Duodenal mucosa (tissue), 2 donors: ENCODE measurements at regions not wholly inside any gene's neighbourhood (a gene's known extent, or its start where the extent isn't known, plus 50 kb on each side); places are given as distances from the start of the nearest gene placed in this dataset.
"Not testable (repeated sequence)": the region's sequence is repeated elsewhere in the genome, so short reads cannot be mapped to it uniquely, and the experiment has no call there.

ENCODE experiments used
- H3K27ac ChIP-seq: one replicate; pipeline ENCODE4 v1.7.0; 2013; ENCODE audit warnings: low read depth, low read length
- H3K27me3 ChIP-seq, 2 donors: one replicate each; pipeline ENCODE4 v1.7.0; 2013; ENCODE audit warnings: low read length in 2 of 2, control low read depth in 1 of 2; ENCODE audit not compliant: insufficient read depth in 2 of 2, control insufficient read depth in 1 of 2
- H3K36me3 ChIP-seq, 2 donors: one replicate each; pipeline ENCODE4 v1.7.0; 2013; ENCODE audit warnings: low read length in 2 of 2, control low read depth in 1 of 2; ENCODE audit not compliant: insufficient read depth in 2 of 2, control insufficient read depth in 1 of 2
- H3K4me1 ChIP-seq, 2 donors: one replicate each; pipeline ENCODE4 v1.7.0; 2013; ENCODE audit warnings: low read length in 2 of 2, control low read depth in 1 of 2; ENCODE audit not compliant: insufficient read depth in 2 of 2, control insufficient read depth in 1 of 2
- H3K4me3 ChIP-seq, 2 donors: one replicate each; pipeline ENCODE4 v1.7.0; 2013; ENCODE audit warnings: low read length in 2 of 2, low read depth in 1 of 2
- H3K9ac ChIP-seq, 2 donors: one replicate each; pipeline ENCODE4 v1.7.0; 2013; ENCODE audit warnings: low read length in 2 of 2, low read depth in 1 of 2
- H3K9me3 ChIP-seq, 2 donors: one replicate each; pipeline ENCODE4 v1.7.0; 2013; ENCODE audit warnings: low read length in 2 of 2, control low read depth in 1 of 2; ENCODE audit not compliant: control insufficient read depth in 1 of 2

GRCh38 chr1:189311915-189312314 lies 1165.7 kb downstream of the BRINP3 start:
- no peaks in the 10 kb centered on the region for H3K36me3 ChIP-seq
- no peak overlapping the region for H3K27ac ChIP-seq
- no peaks in the 10 kb centered on the region for H3K27me3 ChIP-seq
- H3K4me1 ChIP-seq = no peaks in the 10 kb centered on the region
- no peaks in the 10 kb centered on the region for H3K9me3 ChIP-seq
- no peak overlapping the region for H3K4me3 ChIP-seq
- no peak overlapping the region for H3K9ac ChIP-seq

- Histone ChIP-seq H3K4me3 (no peak overlapping the region), H3K27me3 (no peaks in the 10 kb centered on the region), H3K27ac (no peak overlapping the region), H3K36me3 (no peaks in the 10 kb centered on the region), H3K9ac (no peak overlapping the region), H3K9me3 (no peaks in the 10 kb centered on the region), H3K4me1 (no peaks in the 10 kb centered on the region)
Measured at GRCh38 chr1:189312499-189312898, 1165.2 kb downstream of the BRINP3 start.

- Histone ChIP-seq H3K36me3 (no peaks in the 10 kb centered on the region), H3K4me1 (no peaks in the 10 kb centered on the region), H3K27ac (no peak overlapping the region), H3K9ac (no peak overlapping the region), H3K9me3 (no peaks in the 10 kb centered on the region), H3K27me3 (no peaks in the 10 kb centered on the region), H3K4me3 (no peak overlapping the region)
Measured at GRCh38 chr1:189313488-189313887, 1164.2 kb downstream of the BRINP3 start.

DNA sequence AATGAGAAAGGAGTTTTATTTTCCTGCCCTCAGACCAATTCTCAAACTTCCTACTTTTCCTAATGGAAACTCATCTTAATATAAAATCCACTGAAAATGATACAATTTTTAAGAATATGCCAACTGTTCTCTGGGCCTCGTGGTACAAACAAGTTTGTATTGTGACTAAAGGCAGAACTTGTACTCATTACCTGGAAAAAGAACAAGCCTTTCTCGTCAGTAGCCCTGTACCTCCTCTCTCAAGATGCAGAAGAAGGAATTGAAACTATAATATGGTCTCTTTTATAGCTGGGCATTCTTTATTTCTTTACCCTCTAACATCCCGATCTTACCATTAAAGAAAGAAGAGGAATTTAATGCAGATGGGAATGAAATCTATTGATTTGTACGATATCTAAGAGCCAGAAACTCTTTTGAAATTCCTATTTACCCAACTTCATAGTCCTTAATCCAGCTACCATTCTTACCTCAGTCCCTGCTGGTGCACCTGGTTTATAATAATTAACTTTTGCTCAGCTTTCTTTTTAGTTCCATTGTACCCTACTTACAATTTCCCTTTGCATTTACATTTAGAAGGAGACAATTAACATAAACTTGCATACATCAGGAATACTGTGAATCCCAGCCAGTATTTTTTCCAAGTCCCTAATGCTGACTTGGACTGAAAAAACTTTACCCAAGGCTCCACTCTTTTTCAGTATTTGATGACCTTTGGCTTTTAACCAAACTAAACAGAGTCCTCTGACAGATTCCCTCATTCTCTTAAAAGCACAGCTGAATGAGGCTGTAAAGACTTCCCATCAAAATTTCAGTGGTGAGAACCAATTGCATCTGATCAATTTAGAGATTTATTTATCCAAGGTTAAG lies 1162.4 kb downstream of the BRINP3 start:
- Histone ChIP-seq H3K27me3 (no peaks in the 10 kb centered on the region), H3K27ac (no peak overlapping the region), H3K36me3 (no peaks in the 10 kb centered on the region), H3K9ac (no peak overlapping the region), H3K4me3 (no peak overlapping the region), H3K4me1 (no peaks in the 10 kb centered on the region), H3K9me3 (no peaks in the 10 kb centered on the region)

DNA sequence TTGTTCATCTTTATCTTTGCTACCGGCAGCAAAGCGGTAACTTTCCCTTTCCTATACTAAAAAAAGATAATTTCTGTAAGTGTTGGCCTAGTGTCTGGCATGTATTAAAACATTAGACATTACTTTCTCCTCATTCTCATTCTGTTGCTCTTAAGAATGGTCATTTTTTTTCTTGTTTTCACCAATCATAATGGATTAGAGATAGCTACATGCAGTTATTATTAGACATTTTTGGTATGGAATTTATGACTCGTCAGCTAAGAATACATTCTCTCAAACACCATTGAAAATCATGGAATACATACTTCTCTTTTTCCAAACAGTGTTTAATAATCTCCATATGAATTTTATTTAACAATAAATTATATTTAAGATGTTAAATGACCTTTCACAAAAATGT lies 1154.6 kb downstream of the BRINP3 start:
- no peak overlapping the region for H3K27ac ChIP-seq
- no peak overlapping the region for H3K9ac ChIP-seq
- no peaks in the 10 kb centered on the region for H3K27me3 ChIP-seq
- no peak overlapping the region for H3K4me3 ChIP-seq
- no peaks in the 10 kb centered on the region for H3K9me3 ChIP-seq
- no peaks in the 10 kb centered on the region for H3K36me3 ChIP-seq
- H3K4me1 ChIP-seq = no peaks in the 10 kb centered on the region

DNA sequence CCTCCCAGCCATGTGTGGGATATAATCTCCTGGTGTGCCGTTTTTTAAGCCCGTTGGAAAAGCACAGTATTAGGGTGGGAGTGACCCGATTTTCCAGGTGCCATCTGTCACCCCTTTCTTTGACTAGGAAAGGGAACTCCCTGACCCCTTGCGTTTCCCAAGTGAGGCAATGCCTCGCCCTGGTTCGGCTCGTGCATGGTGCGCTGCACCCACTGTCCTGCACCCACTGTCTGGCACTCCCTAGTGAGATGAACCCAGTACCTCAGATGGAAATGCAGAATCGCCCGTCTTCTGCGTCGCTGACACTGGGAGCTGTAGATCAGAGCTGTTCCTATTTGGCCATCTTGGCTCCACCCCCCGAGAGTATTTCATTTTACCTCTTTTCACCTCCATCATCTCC lies 1146.6 kb downstream of the BRINP3 start:
- H3K9me3 ChIP-seq, H3K36me3 ChIP-seq, H3K4me3 ChIP-seq, H3K27me3 ChIP-seq, H3K9ac ChIP-seq, H3K27ac ChIP-seq, H3K4me1 ChIP-seq: not testable (repeated sequence)

DNA sequence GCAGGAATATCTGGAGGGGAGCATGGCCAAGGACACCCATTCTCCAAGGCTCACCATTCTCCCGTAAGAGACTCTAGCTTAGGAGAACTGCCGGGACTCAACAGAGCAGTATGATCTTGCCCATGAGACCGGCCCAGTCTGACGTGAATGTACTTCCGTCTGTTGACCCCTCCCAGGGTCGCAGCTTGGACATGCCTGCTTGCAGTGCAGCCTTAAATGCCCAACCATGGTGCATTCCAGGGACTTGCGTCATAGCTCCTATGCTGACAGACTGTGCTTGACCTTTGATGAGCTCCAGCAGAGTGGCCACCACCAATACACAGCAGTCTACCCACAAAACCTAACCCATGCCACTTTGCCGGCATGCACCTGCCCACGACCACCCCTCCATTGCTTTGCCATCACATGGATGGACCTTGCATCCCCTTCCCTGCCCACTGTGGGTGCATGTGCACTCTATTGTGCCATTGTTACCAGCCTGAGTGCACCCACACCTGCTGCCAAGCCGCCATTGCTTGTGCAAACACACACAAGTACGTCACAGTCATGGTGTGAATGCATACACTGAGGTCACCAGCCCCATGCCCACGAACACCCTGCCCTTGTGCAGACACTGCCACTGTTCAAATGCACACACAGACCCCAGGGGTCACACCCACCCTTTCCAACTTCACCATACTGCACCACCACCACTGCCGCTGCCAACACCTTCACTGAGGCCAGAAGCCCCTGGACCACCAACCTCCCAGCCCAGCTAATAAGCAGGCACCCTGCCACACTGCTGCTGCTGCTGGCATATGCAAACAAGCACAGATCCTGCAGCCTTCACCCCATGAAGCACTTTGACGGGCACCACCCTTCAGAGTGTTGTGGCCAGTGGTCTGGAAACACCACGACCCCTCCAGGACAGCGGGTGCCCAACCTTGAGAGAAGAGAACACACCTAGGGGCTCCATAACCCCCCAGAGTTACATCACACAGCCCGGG lies 1141.3 kb downstream of the BRINP3 start:
- H3K27me3 ChIP-seq = no peaks in the 10 kb centered on the region
- H3K4me1 ChIP-seq = no peaks in the 10 kb centered on the region
- H3K36me3 ChIP-seq = no peaks in the 10 kb centered on the region
- H3K4me3 ChIP-seq = no peak overlapping the region
- no peak overlapping the region for H3K27ac ChIP-seq
- no peak overlapping the region for H3K9ac ChIP-seq
- no peaks in the 10 kb centered on the region for H3K9me3 ChIP-seq

DNA sequence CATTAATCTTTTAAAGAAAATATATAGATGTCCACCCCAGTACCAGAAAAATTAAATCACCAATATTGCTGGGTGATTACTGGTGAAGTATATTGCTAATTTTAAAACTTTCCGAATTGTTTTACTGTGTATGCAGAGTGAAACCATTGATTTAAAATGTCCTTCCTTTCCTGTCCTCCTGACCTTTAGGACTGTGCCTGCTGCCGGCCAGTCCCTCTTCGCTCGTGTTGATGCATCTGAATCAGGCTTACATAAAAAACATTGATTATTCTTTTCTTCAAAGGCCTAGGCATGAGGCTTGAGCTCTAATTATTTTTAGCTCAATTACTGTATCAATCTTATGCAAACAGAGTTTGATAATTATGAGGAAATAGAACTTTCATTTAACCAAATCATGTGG lies 1128.1 kb downstream of the BRINP3 start:
- Histone ChIP-seq H3K4me1 (no peaks in the 10 kb centered on the region), H3K36me3 (no peaks in the 10 kb centered on the region), H3K9ac (no peak overlapping the region), H3K9me3 (no peaks in the 10 kb centered on the region), H3K4me3 (no peak overlapping the region), H3K27ac (no peak overlapping the region), H3K27me3 (no peaks in the 10 kb centered on the region)

- H3K9me3 ChIP-seq = no peaks in the 10 kb centered on the region
- no peak overlapping the region for H3K9ac ChIP-seq
- H3K4me1 ChIP-seq = no peaks in the 10 kb centered on the region
- no peak overlapping the region for H3K27ac ChIP-seq
- H3K27me3 ChIP-seq = no peaks in the 10 kb centered on the region
- no peaks in the 10 kb centered on the region for H3K36me3 ChIP-seq
- peak overlapping the region in 1 of 2 donors; percentile 17 for H3K4me3 ChIP-seq
Measured at GRCh38 chr1:189350983-189351616, 1126.6 kb downstream of the BRINP3 start.

- Histone ChIP-seq H3K4me1 (no peaks in the 10 kb centered on the region), H3K27me3 (no peaks in the 10 kb centered on the region)
Measured at GRCh38 chr1:189351960-189352359, 1125.7 kb downstream of the BRINP3 start.

More at GRCh38 chr1:189351960-189352359, 1125.7 kb downstream of the BRINP3 start:
- H3K9ac ChIP-seq = no peak overlapping the region
- no peak overlapping the region for H3K4me3 ChIP-seq
- H3K9me3 ChIP-seq = no peaks in the 10 kb centered on the region
- no peaks in the 10 kb centered on the region for H3K36me3 ChIP-seq
- H3K27ac ChIP-seq = no peak overlapping the region
